Fibroblast of pulmonary artery (primary cell): ENCODE measurements at regions not wholly inside any gene's neighbourhood (a gene's known extent, or its start where the extent isn't known, plus 50 kb on each side); places are given as distances from the start of the nearest gene placed in this dataset.
"Not testable (repeated sequence)": the region's sequence is repeated elsewhere in the genome, so short reads cannot be mapped to it uniquely, and the experiment has no call there.

Experiments
- DNase-seq: peaks from one replicate; pipeline ENCODE4 v3.0.0-alpha.2; 2010; ENCODE audit warnings: low read depth
- H3K4me3 ChIP-seq: replicated peaks from 2 replicates; pipeline ENCODE4 v1.5.1; 2011; ENCODE audit warnings: low read depth, mild to moderate bottlenecking, control low read depth, low read length, moderate library complexity
- CTCF ChIP-seq: IDR thresholded peaks from 2 replicates; pipeline ENCODE4 v1.5.1; 2011; ENCODE audit warnings: mild to moderate bottlenecking, control low read depth, low read length, inconsistent platforms; ENCODE audit errors: missing control alignments

GRCh38 chr14:28381656-28382055, 384.9 kb upstream of the FOXG1 start:
- H3K4me3 ChIP-seq: no peak overlapping the region
- TF ChIP-seq CTCF: no peak
- DNase-seq: peak; percentile 42

GRCh38 chr14:28382444-28383190, 384.0 kb upstream of the FOXG1 start:
- no peak for TF ChIP-seq CTCF

GRCh38 chr14:28398506-28398905, 368.1 kb upstream of the FOXG1 start:
- H3K4me3 ChIP-seq: no peak overlapping the region
- DNase-seq: peak; percentile 49
- TF ChIP-seq CTCF: no peak

More at GRCh38 chr14:28382444-28383190, 384.0 kb upstream of the FOXG1 start:
- no peak overlapping the region for H3K4me3 ChIP-seq
- peak; percentile 90 for DNase-seq

GRCh38 chr14:28401705-28402104, 364.9 kb upstream of the FOXG1 start:
- H3K4me3 ChIP-seq, DNase-seq: not testable (repeated sequence)

- peak; percentile 35 for DNase-seq
- no peak overlapping the region for H3K4me3 ChIP-seq
- no peak for TF ChIP-seq CTCF
Measured at GRCh38 chr14:28406196-28406595, 360.4 kb upstream of the FOXG1 start.

- DNase-seq: no peak
- H3K4me3 ChIP-seq: no peak overlapping the region
- TF ChIP-seq CTCF: no peak
Measured at GRCh38 chr14:28407031-28407825, 359.4 kb upstream of the FOXG1 start.

- no peak for DNase-seq
- no peak for TF ChIP-seq CTCF
- no peak overlapping the region for H3K4me3 ChIP-seq
Measured at GRCh38 chr14:28407996-28408395, 358.6 kb upstream of the FOXG1 start.
